ENCODE measurements at regions not wholly inside any gene's neighbourhood (a gene's known extent, or its start where the extent isn't known, plus 50 kb on each side); places are given as distances from the start of the nearest gene placed in this dataset.

DNA sequence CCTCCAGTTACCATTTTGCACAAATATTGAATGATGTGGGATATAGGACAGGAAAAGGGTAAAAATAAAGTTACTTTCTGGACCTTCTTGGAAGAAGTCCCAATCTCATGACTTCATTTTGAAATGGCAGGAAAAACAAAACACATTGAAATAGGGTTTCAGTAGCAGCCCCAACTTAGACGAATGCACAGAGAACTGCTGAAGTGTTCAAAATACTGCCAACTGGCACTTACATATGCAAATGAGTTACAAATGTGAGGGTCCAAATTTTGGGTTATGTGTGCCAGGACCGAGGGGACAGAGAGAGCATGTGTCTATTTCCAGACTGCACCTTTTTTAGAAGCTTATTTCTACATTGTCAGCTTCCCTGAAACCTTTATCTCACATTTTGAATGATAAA, 112.9 kb upstream of the CCDC68 start:
- TF ChIP-seq CTCF (IDR thresholded peaks at IDR 0.05) (no peak), POLR2A (IDR thresholded peaks at IDR 0.05) (no peak)

All from right lobe of liver (tissue), 4 donors.